ENCODE measurements at regions not wholly inside any gene's neighbourhood (a gene's known extent, or its start where the extent isn't known, plus 50 kb on each side); places are given as distances from the start of the nearest gene placed in this dataset.
"Not testable (repeated sequence)": the region's sequence is repeated elsewhere in the genome, so short reads cannot be mapped to it uniquely, and the experiment has no call there.

GRCh38 chr2:120509991-120510735, 164.2 kb downstream of the INHBB start:
- Mint-ChIP-seq H3K4me1 (no peaks in the 10 kb centered on the region), H3K27me3 (peaks cover under 1% of the 10 kb centered on the region), H3K27ac (no peak overlapping the region), H3K4me3 (no peak overlapping the region), H3K9me3 (no peaks in the 10 kb centered on the region), H3K36me3 (no peaks in the 10 kb centered on the region)
- no peak for DNase-seq
- CTCF ChIA-PET, result no interaction called here

GRCh38 chr2:120510751-120511395, 164.9 kb downstream of the INHBB start:
- CTCF ChIA-PET, result no interaction called here
- Mint-ChIP-seq H3K9me3 (no peaks in the 10 kb centered on the region), H3K4me3 (no peak overlapping the region), H3K36me3 (no peaks in the 10 kb centered on the region), H3K27ac (no peak overlapping the region), H3K4me1 (no peaks in the 10 kb centered on the region), H3K27me3 (peaks cover 7% of the 10 kb centered on the region)
- no peak for DNase-seq

- CTCF ChIA-PET, result interaction anchor here (1.1 kb wide), 1 partner anchor 10 kb away, joined by 4 read pairs; no protein-coding TSS in a partner anchor
- H3K27me3 Mint-ChIP-seq, result peaks cover 10% of the 10 kb centered on the region
- no peaks in the 10 kb centered on the region for H3K36me3 Mint-ChIP-seq
- H3K27ac Mint-ChIP-seq, result no peak overlapping the region
- no peak for DNase-seq
- H3K9me3 Mint-ChIP-seq, result no peaks in the 10 kb centered on the region
- H3K4me1 Mint-ChIP-seq, result no peaks in the 10 kb centered on the region
- no peak overlapping the region for H3K4me3 Mint-ChIP-seq
Measured at GRCh38 chr2:120511536-120511935, 165.6 kb downstream of the INHBB start.

GRCh38 chr2:120511947-120512710, 166.2 kb downstream of the INHBB start:
- no peaks in the 10 kb centered on the region for H3K4me1 Mint-ChIP-seq
- DNase-seq, result no peak
- CTCF ChIA-PET, result interaction anchor here (1.1 kb wide), 1 partner anchor 10 kb away, joined by 4 read pairs; no protein-coding TSS in a partner anchor
- peaks cover 15% of the 10 kb centered on the region for H3K27me3 Mint-ChIP-seq
- no peaks in the 10 kb centered on the region for H3K9me3 Mint-ChIP-seq
- no peak overlapping the region for H3K4me3 Mint-ChIP-seq
- no peak overlapping the region for H3K27ac Mint-ChIP-seq
- no peaks in the 10 kb centered on the region for H3K36me3 Mint-ChIP-seq

- CTCF ChIA-PET, result no interaction called here
- Mint-ChIP-seq H3K36me3 (no peaks in the 10 kb centered on the region), H3K4me3 (no peak overlapping the region), H3K27me3 (peaks cover 26% of the 10 kb centered on the region), H3K27ac (no peak overlapping the region), H3K9me3 (no peaks in the 10 kb centered on the region), H3K4me1 (no peaks in the 10 kb centered on the region)
- DNase-seq, result no peak
Measured at GRCh38 chr2:120513776-120514357, 167.9 kb downstream of the INHBB start.

GRCh38 chr2:120514521-120514920, 168.6 kb downstream of the INHBB start:
- no peak overlapping the region for H3K27ac Mint-ChIP-seq
- no peak for DNase-seq
- peaks cover 33% of the 10 kb centered on the region for H3K27me3 Mint-ChIP-seq
- no peak overlapping the region for H3K4me3 Mint-ChIP-seq
- H3K4me1 Mint-ChIP-seq, result no peaks in the 10 kb centered on the region
- CTCF ChIA-PET, result interaction anchor here (0.6 kb wide), 1 partner anchor 100 kb away, joined by 3 read pairs; no protein-coding TSS in a partner anchor
- no peaks in the 10 kb centered on the region for H3K36me3 Mint-ChIP-seq
- H3K9me3 Mint-ChIP-seq, result no peaks in the 10 kb centered on the region

- CTCF ChIA-PET, result interaction anchor here (0.6 kb wide), 1 partner anchor 101 kb away, joined by 3 read pairs; no protein-coding TSS in a partner anchor
- not testable (repeated sequence) for H3K4me1 Mint-ChIP-seq, DNase-seq, H3K4me3 Mint-ChIP-seq, H3K36me3 Mint-ChIP-seq, H3K27ac Mint-ChIP-seq, H3K9me3 Mint-ChIP-seq
- peaks cover 38% of the 10 kb centered on the region for H3K27me3 Mint-ChIP-seq
Measured at GRCh38 chr2:120515066-120515758, 169.3 kb downstream of the INHBB start.

- CTCF ChIA-PET, result no interaction called here
- no peaks in the 10 kb centered on the region for H3K9me3 Mint-ChIP-seq
- no peak overlapping the region for H3K4me3 Mint-ChIP-seq
- no peak for DNase-seq
- H3K27ac Mint-ChIP-seq, result no peak overlapping the region
- H3K4me1 Mint-ChIP-seq, result no peaks in the 10 kb centered on the region
- no peaks in the 10 kb centered on the region for H3K36me3 Mint-ChIP-seq
- peaks cover 42% of the 10 kb centered on the region for H3K27me3 Mint-ChIP-seq
Measured at GRCh38 chr2:120515759-120516678, 170.1 kb downstream of the INHBB start.

GRCh38 chr2:120516679-120517314, 170.9 kb downstream of the INHBB start:
- CTCF ChIA-PET, result interaction anchor here (0.6 kb wide), 1 partner anchor 567 kb away, joined by 3 read pairs; no protein-coding TSS in a partner anchor
- Mint-ChIP-seq H3K9me3 (no peaks in the 10 kb centered on the region), H3K36me3 (no peaks in the 10 kb centered on the region), H3K27ac (no peak overlapping the region), H3K4me3 (no peak overlapping the region), H3K27me3 (peaks cover 50% of the 10 kb centered on the region), H3K4me1 (no peaks in the 10 kb centered on the region)
- no peak for DNase-seq

- DNase-seq, result no peak
- H3K27ac Mint-ChIP-seq, result no peak overlapping the region
- H3K36me3 Mint-ChIP-seq, result no peaks in the 10 kb centered on the region
- no peak overlapping the region for H3K4me3 Mint-ChIP-seq
- no peaks in the 10 kb centered on the region for H3K9me3 Mint-ChIP-seq
- no peaks in the 10 kb centered on the region for H3K4me1 Mint-ChIP-seq
- CTCF ChIA-PET, result no interaction called here
- H3K27me3 Mint-ChIP-seq, result peaks cover 61% of the 10 kb centered on the region
Measured at GRCh38 chr2:120517751-120518469, 172.0 kb downstream of the INHBB start.

GRCh38 chr2:120518819-120519218, 172.9 kb downstream of the INHBB start:
- no peak for DNase-seq
- Mint-ChIP-seq H3K4me3 (no peak overlapping the region), H3K9me3 (no peaks in the 10 kb centered on the region), H3K27me3 (peaks cover 69% of the 10 kb centered on the region), H3K4me1 (no peaks in the 10 kb centered on the region), H3K27ac (no peak overlapping the region), H3K36me3 (no peaks in the 10 kb centered on the region)
- CTCF ChIA-PET, result no interaction called here

- H3K4me1 Mint-ChIP-seq, result no peaks in the 10 kb centered on the region
- H3K27me3 Mint-ChIP-seq, result peaks cover 75% of the 10 kb centered on the region
- H3K36me3 Mint-ChIP-seq, result no peaks in the 10 kb centered on the region
- DNase-seq, result no peak
- H3K9me3 Mint-ChIP-seq, result no peaks in the 10 kb centered on the region
- no peak overlapping the region for H3K27ac Mint-ChIP-seq
- H3K4me3 Mint-ChIP-seq, result no peak overlapping the region
- CTCF ChIA-PET, result no interaction called here
Measured at GRCh38 chr2:120519469-120519868, 173.5 kb downstream of the INHBB start.
